IPS-18a (cell line): ENCODE measurements at regions not wholly inside any gene's neighbourhood (a gene's known extent, or its start where the extent isn't known, plus 50 kb on each side); places are given as distances from the start of the nearest gene placed in this dataset.

ENCODE experiments used
- H3K27ac ChIP-seq: one replicate; pipeline ENCODE4 v1.5.1; 2013; ENCODE audit warnings: low read length
- H3K27me3 ChIP-seq: one replicate; pipeline ENCODE4 v1.6.1; 2013; ENCODE audit warnings: mild to moderate bottlenecking, low read length; ENCODE audit not compliant: control insufficient read depth, insufficient read depth
- H3K36me3 ChIP-seq: one replicate; pipeline ENCODE4 v1.6.1; 2013; ENCODE audit warnings: low read depth, low read length; ENCODE audit not compliant: control insufficient read depth
- H3K4me1 ChIP-seq: one replicate; pipeline ENCODE4 v1.6.1; 2013; ENCODE audit warnings: low read depth, low read length; ENCODE audit not compliant: control insufficient read depth
- H3K4me3 ChIP-seq: one replicate; pipeline ENCODE4 v1.5.1; 2013; ENCODE audit warnings: low read length
- H3K9ac ChIP-seq: one replicate; pipeline ENCODE4 v1.6.1; 2013; ENCODE audit warnings: mild to moderate bottlenecking, low read length, moderate library complexity
- H3K9me3 ChIP-seq: one replicate; pipeline ENCODE4 v1.6.1; 2013; ENCODE audit warnings: low read depth, low read length; ENCODE audit not compliant: control insufficient read depth

DNA sequence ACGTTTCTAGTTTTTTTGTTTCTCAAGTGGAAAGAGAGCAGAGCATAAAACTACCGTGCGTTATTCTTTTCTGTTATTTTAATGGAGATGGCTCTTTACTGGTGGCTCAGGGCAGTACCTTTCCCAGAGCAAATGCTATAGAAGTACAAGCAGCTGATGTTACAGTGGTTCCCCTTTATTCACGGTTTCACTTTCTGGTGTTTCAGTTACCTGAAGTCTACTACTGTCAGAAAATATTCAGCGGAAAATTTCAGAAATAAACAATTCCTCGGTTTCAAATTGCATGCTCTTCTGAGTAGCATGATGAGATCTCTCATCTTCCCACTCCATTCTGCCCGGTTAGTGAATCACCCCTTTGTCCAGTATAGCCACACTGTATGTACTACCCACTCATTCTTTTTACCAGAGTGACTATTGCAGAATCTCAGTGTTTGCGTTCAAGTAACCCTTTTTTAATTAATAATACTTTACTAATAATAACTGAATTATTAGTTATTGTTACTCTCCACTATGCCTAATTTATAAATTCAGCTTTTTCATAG, 597.5 kb upstream of the ROBO2 start:
- no peaks in the 10 kb centered on the region for H3K27me3 ChIP-seq
- no peaks in the 10 kb centered on the region for H3K9me3 ChIP-seq
- no peak overlapping the region for H3K27ac ChIP-seq
- no peaks in the 10 kb centered on the region for H3K36me3 ChIP-seq
- H3K4me1 ChIP-seq: peaks cover 7% of the 10 kb centered on the region
- H3K4me3 ChIP-seq: no peak overlapping the region
- H3K9ac ChIP-seq: no peak overlapping the region

DNA sequence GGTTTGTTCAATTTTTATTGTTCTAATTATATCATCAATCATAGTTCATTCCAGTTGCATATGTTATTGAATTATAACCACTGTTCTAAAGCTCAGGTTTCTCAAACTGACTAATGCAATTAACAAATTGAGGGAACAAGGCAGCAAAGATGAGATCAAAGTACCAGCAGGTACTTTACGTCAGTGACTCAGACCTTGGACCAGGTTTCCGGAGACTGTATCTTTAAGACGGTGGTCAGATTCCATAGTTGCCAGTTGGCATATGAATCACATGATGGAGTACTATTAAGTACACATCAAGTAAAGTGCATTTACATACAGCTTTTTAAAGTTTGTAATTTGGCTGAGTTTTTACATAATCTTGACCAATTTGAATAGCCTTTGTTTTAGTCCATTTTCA, 583.6 kb upstream of the ROBO2 start:
- Histone ChIP-seq H3K9ac (no peak overlapping the region), H3K27me3 (no peaks in the 10 kb centered on the region), H3K36me3 (no peaks in the 10 kb centered on the region)

DNA sequence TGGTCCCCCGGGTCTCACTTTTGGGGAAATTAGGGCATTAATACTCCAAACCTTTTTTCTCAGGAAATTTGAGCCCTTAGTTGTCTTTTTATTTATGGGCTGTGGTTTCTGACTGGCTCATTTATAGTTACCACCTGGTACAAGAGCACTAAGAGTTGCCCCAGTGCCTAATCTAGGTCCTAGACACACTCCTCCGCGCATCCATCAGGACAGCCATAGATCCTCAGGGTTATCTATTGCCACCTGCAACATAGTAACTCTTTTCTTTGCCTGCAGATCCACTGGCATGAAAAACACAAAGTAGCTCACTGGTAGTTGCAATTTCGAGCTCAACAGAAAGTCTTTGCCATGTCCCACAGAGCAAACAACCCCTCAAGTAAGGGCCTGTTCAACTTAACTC, 576.4 kb upstream of the ROBO2 start:
- Histone ChIP-seq H3K9me3 (no peaks in the 10 kb centered on the region), H3K36me3 (no peaks in the 10 kb centered on the region), H3K27ac (no peak overlapping the region), H3K4me3 (no peak overlapping the region), H3K9ac (no peak overlapping the region), H3K4me1 (no peaks in the 10 kb centered on the region), H3K27me3 (no peaks in the 10 kb centered on the region)

More for the DNA sequence above, 583.6 kb upstream of the ROBO2 start:
- H3K27ac ChIP-seq: no peak overlapping the region
- H3K4me3 ChIP-seq: no peak overlapping the region
- H3K4me1 ChIP-seq: no peaks in the 10 kb centered on the region
- no peaks in the 10 kb centered on the region for H3K9me3 ChIP-seq

DNA sequence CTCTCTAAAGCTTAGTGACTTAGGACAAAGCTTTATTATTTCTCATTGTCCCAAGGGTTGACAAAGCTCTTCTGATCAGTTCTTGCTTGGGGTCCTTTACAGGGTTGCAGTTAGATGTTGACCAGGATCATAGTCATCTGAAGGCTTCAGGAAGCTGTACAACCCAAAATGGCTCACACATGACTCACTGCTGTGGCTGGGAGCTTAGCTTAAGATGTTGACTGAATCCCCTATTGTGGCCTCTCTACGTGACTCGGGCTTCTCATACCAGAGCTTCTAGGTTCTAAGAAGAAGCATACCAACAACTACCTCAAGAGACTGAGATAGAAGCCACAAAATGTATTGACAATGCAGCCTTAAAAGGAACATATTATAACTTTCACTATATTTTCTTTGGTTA, 569.6 kb upstream of the ROBO2 start:
- Histone ChIP-seq H3K4me1 (no peaks in the 10 kb centered on the region), H3K9ac (no peak overlapping the region), H3K27me3 (no peaks in the 10 kb centered on the region), H3K4me3 (no peak overlapping the region), H3K36me3 (no peaks in the 10 kb centered on the region), H3K27ac (no peak overlapping the region), H3K9me3 (no peaks in the 10 kb centered on the region)

DNA sequence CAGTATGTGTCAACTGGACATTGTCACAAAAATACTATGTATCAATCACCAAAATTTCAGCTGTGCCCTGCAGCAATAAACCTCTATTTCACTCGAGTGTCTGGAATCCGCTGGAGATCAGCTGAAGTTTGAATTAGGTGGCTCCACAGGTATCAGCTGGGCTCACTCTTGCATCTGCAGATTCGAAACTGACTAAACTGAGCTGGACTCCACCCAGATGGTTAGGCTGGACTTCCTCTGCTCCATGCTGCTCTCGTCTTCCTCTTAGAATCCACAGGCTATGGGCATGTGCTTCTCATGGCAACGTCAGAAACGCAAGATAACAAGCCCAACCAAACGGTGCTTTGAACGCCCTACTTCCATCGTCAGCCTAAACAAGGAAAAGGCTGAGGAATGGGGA, 565.3 kb upstream of the ROBO2 start:
- no peaks in the 10 kb centered on the region for H3K4me1 ChIP-seq
- no peaks in the 10 kb centered on the region for H3K36me3 ChIP-seq
- H3K9me3 ChIP-seq: no peaks in the 10 kb centered on the region
- H3K27me3 ChIP-seq: no peaks in the 10 kb centered on the region
- no peak overlapping the region for H3K9ac ChIP-seq
- H3K4me3 ChIP-seq: no peak overlapping the region
- no peak overlapping the region for H3K27ac ChIP-seq

DNA sequence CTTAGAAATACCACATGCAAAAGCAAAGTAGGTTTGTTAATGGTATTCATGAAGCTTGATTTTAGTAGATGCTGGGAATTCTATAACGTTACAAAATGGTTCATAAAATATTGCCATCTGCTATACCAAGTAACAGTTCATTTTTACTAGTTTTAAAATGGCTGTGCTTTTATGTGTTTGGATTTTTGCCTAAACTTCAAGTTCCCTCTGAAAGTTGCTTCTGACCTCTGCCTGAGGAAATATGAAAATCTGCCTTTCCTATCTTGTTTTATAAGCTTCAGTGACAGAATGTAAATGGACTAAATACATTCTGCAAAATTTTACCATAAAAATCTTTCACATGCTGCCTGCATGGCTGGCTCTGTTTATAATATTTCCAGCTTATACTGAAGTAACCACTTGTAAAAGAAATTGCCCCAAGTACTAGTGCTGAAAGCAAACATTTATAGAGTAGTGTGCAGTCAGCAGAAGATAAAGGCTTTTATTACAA, 560.7 kb upstream of the ROBO2 start:
- no peak overlapping the region for H3K9ac ChIP-seq
- no peaks in the 10 kb centered on the region for H3K9me3 ChIP-seq
- no peaks in the 10 kb centered on the region for H3K27me3 ChIP-seq
- H3K27ac ChIP-seq: no peak overlapping the region
- H3K4me1 ChIP-seq: no peaks in the 10 kb centered on the region
- H3K36me3 ChIP-seq: no peaks in the 10 kb centered on the region
- H3K4me3 ChIP-seq: no peak overlapping the region

DNA sequence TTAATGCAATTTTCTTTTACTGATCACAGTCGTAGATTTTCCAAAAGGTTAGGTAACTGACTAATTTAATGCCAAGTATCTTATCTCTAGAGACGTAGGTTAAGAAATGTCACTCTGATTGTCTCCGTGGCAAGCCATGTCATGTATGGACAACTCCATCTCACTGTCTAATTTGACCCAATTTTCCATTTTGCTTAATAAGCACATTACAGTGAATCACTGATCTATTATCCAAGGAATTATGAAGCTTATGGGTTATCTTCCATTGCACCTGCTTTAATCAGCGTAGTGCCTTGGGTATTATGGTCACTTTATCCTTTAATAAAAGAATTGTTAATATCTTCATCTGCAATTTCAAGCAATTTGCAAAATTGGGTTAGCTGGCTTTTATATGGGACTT, 557.4 kb upstream of the ROBO2 start:
- Histone ChIP-seq H3K4me3 (no peak overlapping the region), H3K9ac (no peak overlapping the region), H3K36me3 (no peaks in the 10 kb centered on the region), H3K9me3 (no peaks in the 10 kb centered on the region), H3K27ac (no peak overlapping the region), H3K4me1 (no peaks in the 10 kb centered on the region), H3K27me3 (no peaks in the 10 kb centered on the region)

DNA sequence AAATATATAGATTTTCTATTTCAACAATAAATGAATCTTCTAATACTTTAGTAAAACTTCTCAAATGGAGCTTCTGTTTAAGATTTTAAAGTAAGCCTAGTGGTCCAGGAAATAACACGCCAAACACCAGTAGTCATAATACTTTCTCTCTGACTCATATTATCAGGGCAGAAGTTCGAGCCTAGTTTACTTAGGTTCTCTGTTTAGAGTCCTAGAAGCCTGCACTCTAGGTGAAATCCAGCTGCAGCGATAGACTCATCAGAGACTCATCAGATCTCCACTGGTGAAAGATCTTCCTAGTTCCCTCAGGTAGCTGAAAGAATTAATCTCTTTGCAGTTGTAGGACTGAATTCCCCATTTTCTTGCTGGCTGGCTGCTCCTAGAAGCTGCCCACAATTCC, 552.5 kb upstream of the ROBO2 start:
- no peaks in the 10 kb centered on the region for H3K36me3 ChIP-seq
- H3K9ac ChIP-seq: no peak overlapping the region
- H3K9me3 ChIP-seq: no peaks in the 10 kb centered on the region
- H3K27me3 ChIP-seq: no peaks in the 10 kb centered on the region
- H3K4me3 ChIP-seq: no peak overlapping the region
- no peak overlapping the region for H3K27ac ChIP-seq
- no peaks in the 10 kb centered on the region for H3K4me1 ChIP-seq

DNA sequence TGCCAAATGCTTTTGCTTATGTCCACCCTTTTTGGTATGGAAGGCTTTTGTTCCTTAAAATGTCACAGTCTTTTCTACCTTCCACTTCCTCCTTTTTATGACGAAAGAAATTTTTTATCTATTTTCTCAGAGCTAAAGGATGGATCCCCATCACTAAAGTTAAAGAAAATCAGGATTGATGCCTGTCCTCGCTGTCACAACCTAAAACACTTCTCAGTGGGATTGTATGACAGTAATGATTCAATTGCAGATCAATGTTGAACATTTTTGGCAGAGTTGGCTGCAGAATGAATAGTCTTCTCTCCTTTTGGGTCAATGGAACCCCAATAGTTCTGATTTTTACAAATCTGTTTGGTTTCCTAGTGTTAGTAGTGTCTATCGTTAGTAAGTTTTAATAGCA, 549.8 kb upstream of the ROBO2 start:
- Histone ChIP-seq H3K4me1 (no peaks in the 10 kb centered on the region), H3K27me3 (no peaks in the 10 kb centered on the region), H3K4me3 (no peak overlapping the region), H3K9ac (no peak overlapping the region), H3K27ac (no peak overlapping the region), H3K9me3 (no peaks in the 10 kb centered on the region), H3K36me3 (no peaks in the 10 kb centered on the region)

DNA sequence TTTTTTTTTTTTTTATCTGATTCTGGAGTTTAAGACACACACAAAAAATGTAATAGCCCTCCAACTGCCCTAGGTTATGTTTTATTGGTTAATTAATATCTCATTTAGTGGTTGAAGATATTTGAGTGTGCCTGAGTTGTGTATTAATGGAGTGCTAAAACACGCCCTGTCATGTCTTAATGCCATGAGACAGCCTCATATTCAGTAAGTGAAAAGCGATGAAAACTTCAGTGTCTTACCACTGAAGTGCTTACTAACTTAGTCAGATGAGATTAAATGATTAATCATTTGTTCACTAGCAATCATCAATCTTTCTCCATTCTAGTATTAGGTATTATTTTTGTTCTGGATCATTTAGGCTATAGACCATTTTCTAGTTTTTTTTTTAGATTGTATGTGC, 544.7 kb upstream of the ROBO2 start:
- H3K9me3 ChIP-seq: no peaks in the 10 kb centered on the region
- no peak overlapping the region for H3K9ac ChIP-seq
- no peaks in the 10 kb centered on the region for H3K27me3 ChIP-seq
- H3K4me1 ChIP-seq: no peaks in the 10 kb centered on the region
- H3K27ac ChIP-seq: no peak overlapping the region
- H3K4me3 ChIP-seq: no peak overlapping the region
- no peaks in the 10 kb centered on the region for H3K36me3 ChIP-seq

DNA sequence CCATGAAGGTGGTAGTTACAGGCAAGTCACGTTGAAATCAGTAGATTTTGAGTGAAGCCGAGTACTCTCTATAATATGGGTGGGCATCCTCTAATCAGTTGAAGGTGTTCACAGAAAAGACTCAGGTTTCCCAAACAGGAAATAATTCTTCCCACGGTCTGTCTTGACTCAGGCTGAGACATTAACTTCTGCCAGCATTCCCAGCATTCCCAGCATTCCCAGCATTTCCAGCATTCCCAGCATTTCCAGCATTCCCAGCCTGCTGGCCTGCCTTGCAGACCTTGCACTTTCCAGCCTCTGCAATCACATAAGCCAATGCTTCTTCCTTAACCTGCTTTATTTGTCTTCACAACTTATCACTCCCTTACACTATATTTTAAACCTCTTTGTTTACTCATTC, 542.3 kb upstream of the ROBO2 start:
- H3K4me1 ChIP-seq: no peaks in the 10 kb centered on the region
- no peaks in the 10 kb centered on the region for H3K9me3 ChIP-seq
- H3K4me3 ChIP-seq: no peak overlapping the region
- no peaks in the 10 kb centered on the region for H3K27me3 ChIP-seq
- H3K27ac ChIP-seq: no peak overlapping the region
- H3K36me3 ChIP-seq: no peaks in the 10 kb centered on the region
- no peak overlapping the region for H3K9ac ChIP-seq

DNA sequence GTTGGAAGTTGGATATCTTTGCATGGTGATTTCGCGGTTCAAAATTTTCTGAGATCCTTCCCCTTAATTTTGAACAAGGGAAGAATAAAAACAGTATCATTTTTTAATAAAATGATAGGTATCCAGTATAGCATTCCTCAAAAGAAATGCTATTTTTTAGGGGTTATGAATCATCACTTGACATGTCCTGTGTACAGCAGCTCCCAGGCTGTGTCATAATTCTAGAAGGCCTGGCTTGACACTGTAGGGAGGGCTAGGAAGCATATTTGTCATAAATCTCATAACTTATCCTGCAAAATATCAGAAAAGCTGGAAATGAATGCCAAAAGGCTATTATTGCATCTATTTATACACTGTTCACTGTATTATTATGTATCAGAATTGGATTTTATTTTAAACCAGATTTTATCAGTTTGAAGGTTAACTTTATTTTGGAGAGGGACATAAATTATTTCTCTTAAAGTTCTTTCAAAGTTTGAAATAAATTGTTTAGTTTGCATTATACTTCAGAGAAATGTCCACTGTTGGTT, 539.1 kb upstream of the ROBO2 start:
- no peak overlapping the region for H3K4me3 ChIP-seq
- H3K9me3 ChIP-seq: no peaks in the 10 kb centered on the region
- H3K36me3 ChIP-seq: no peaks in the 10 kb centered on the region
- H3K9ac ChIP-seq: no peak overlapping the region
- H3K27ac ChIP-seq: no peak overlapping the region
- no peaks in the 10 kb centered on the region for H3K4me1 ChIP-seq
- H3K27me3 ChIP-seq: no peaks in the 10 kb centered on the region
